NB4 (cell line): ENCODE measurements at regions not wholly inside any gene's neighbourhood (a gene's known extent, or its start where the extent isn't known, plus 50 kb on each side); places are given as distances from the start of the nearest gene placed in this dataset.

Experiments
- CTCF ChIP-seq: IDR thresholded peaks from one replicate; pipeline ENCODE4 v1.5.1; 2012; ENCODE audit warnings: low read depth, low read length
- MAX ChIP-seq: IDR thresholded peaks from 2 replicates; pipeline ENCODE4 v1.6.1; 2011; ENCODE audit warnings: low read depth, low read length
- POLR2A ChIP-seq: IDR thresholded peaks from 2 replicates; pipeline ENCODE4 v1.6.1; 2011; ENCODE audit warnings: mild to moderate bottlenecking; ENCODE audit not compliant: insufficient read length; ENCODE audit errors: extremely low read depth

- no peak for TF ChIP-seq MAX
- no peak for TF ChIP-seq POLR2A
- TF ChIP-seq CTCF = no peak
Measured at GRCh38 chr1:209402697-209403096, 180.8 kb upstream of the CAMK1G start.
